K562 (cell line): ENCODE measurements at regions not wholly inside any gene's neighbourhood (a gene's known extent, or its start where the extent isn't known, plus 50 kb on each side); places are given as distances from the start of the nearest gene placed in this dataset.

ENCODE experiments used
- ATAC-seq: fragments of 200-7000 bp; cut with Tn5 transposase; 3 replicates; pipeline ENCODE4 v1.9.1; 2020; ENCODE audit warnings: moderate library complexity
- BruUV-seq: library from RNA; stranded (reverse); fragments of 400-500 nt; replicated peaks from 2 replicates; lab custom pipeline; 2021; lab: Mats Ljungman, UMichigan
- CTCF ChIA-PET: fragments of 300-600 bp; formaldehyde crosslinking; extraction: SDS; loops from one replicate; lab custom pipeline; 2021; ENCODE audit warnings: low intra/inter-chr PET ratio; lab: Yijun Ruan, JAX
- POLR2A ChIA-PET: fragments of 300-600, 350-650 bp; sonication (Branson Sonifier 250); formaldehyde crosslinking; extraction: SDS; loops from one replicate; lab custom pipeline; 2021; ENCODE audit warnings: antibody characterized with exemption, inconsistent platforms; lab: Yijun Ruan, JAX
- DNase-seq, 4 experiments: peaks; one replicate each; pipeline versions ENCODE4 v3.0.0 to v3.0.0-alpha.2; 2011 to 2018; ENCODE audit warnings: low spot score in 3 of 4, mixed read lengths in 3 of 4; ENCODE audit errors: extremely low read depth in 1 of 4
- FAIRE-seq: peaks from 2 replicates; lab custom pipeline; 2011; peaks lifted over from hg19 to GRCh38; lab: Jason Lieb, UNC
- H2AFZ ChIP-seq: 2 replicates; pipeline ENCODE4 v1.6.0; 2011; ENCODE audit warnings: low read depth, low read length, control low read depth, inconsistent platforms
- H3K27ac ChIP-seq: fragments of 200-600 bp; 3 replicates; pipeline ENCODE4 v1.8.0; 2011; ENCODE audit warnings: low read depth, mild to moderate bottlenecking, control low read depth, inconsistent platforms, low read length, moderate library complexity, mixed read lengths; ENCODE audit errors: extremely low read depth
- H3K27me3 ChIP-seq, 2 experiments: fragments of 300-600 bp in 1 of 2; 2 replicates in 1 of 2; 3 replicates in 1 of 2; pipeline versions ENCODE4 v1.6.0 to v1.8.0; 2011; ENCODE audit warnings: inconsistent platforms in 2 of 2, low read length in 2 of 2, mild to moderate bottlenecking in 1 of 2, mixed read lengths in 1 of 2, moderate library complexity in 1 of 2; ENCODE audit not compliant: control insufficient read depth in 2 of 2, insufficient read depth in 2 of 2
- H3K36me3 ChIP-seq: fragments of 300-600 bp; 3 replicates; pipeline ENCODE4 v1.8.0; 2011; ENCODE audit warnings: mild to moderate bottlenecking, low read length, inconsistent platforms; ENCODE audit not compliant: control insufficient read depth, insufficient read depth
- H3K4me1 ChIP-seq, 2 experiments: fragments of 200-600 bp in 1 of 2; replicated peaks in 1 of 2; 2 replicates in 1 of 2; 3 replicates in 1 of 2; pipeline versions ENCODE4 v1.5.1 to v1.8.0; 2011; ENCODE audit warnings: inconsistent platforms in 2 of 2, low read length in 2 of 2, mild to moderate bottlenecking in 1 of 2, mixed read lengths in 1 of 2, moderate library complexity in 1 of 2; ENCODE audit not compliant: control insufficient read depth in 2 of 2, insufficient read depth in 2 of 2
- H3K4me2 ChIP-seq: 2 replicates; pipeline ENCODE4 v1.6.1; 2011; ENCODE audit warnings: low read length, control low read depth, inconsistent platforms, mixed read lengths; ENCODE audit not compliant: insufficient read depth
- H3K4me3 ChIP-seq: fragments of 200-600 bp; sonication (generic), shearing (Covaris generic); 2 replicates; pipeline ENCODE4 v1.5.1; 2016; ENCODE audit warnings: control low read depth, inconsistent platforms
- H3K79me2 ChIP-seq: fragments of 200-600 bp; 3 replicates; pipeline ENCODE4 v1.8.0; 2011; ENCODE audit warnings: low read length, inconsistent platforms; ENCODE audit not compliant: control insufficient read depth, insufficient read depth
- H3K9ac ChIP-seq, 2 experiments: 2 replicates each; pipeline versions ENCODE4 v1.6.0 to v1.6.1; 2011; ENCODE audit warnings: low read depth in 2 of 2, low read length in 2 of 2, control low read depth in 1 of 2, inconsistent platforms in 1 of 2, mild to moderate bottlenecking in 1 of 2, mixed read lengths in 1 of 2; ENCODE audit not compliant: insufficient read depth in 1 of 2
- H3K9me1 ChIP-seq: one replicate; pipeline ENCODE4 v1.6.0; 2011; ENCODE audit warnings: inconsistent platforms, mild to moderate bottlenecking, low read length, moderate library complexity; ENCODE audit not compliant: control insufficient read depth, insufficient read depth
- H3K9me3 ChIP-seq: replicated peaks from 2 replicates; pipeline ENCODE4 v1.5.1; 2011; ENCODE audit warnings: low read depth, low read length, inconsistent platforms; ENCODE audit not compliant: control insufficient read depth, insufficient read depth
- H4K20me1 ChIP-seq: replicated peaks from 2 replicates; pipeline ENCODE4 v1.6.1; 2011; ENCODE audit warnings: low read length, inconsistent platforms, mixed read lengths; ENCODE audit not compliant: control insufficient read depth, insufficient read depth
- ASH1L ChIP-seq: fragments of 450-650 bp; IDR thresholded peaks from 2 replicates; pipeline ENCODE4 v1.6.1; 2018; ENCODE audit warnings: borderline replicate concordance, mild to moderate bottlenecking, low read depth; ENCODE audit not compliant: partially characterized antibody
- FOSL1 ChIP-seq: fragments of 200-800 bp; sonication (Bioruptor generic); conservative IDR thresholded peaks from 2 replicates; pipeline ENCODE4 v1.6.1; 2016; ENCODE audit warnings: missing genetic modification characterization, missing compliant biosample characterization
- GATAD2B ChIP-seq: fragments of 450-650 bp; IDR thresholded peaks from 2 replicates; pipeline ENCODE4 v1.6.1; 2017; ENCODE audit warnings: mild to moderate bottlenecking, borderline replicate concordance
- SRSF7 ChIP-seq: fragments of 200-400 bp; formaldehyde crosslinking; optimal IDR thresholded peaks from 2 replicates; pipeline ENCODE3; 2017; ENCODE audit warnings: mild to moderate bottlenecking, low read depth, low read length
- TOE1 ChIP-seq, 2 experiments: fragments of 450-650 bp in 1 of 2; sonication (generic) in 1 of 2; formaldehyde crosslinking in 1 of 2; IDR thresholded peaks; 2 replicates each; pipeline versions ENCODE4 v1.7.1 to v1.8.0; 2016 to 2022; ENCODE audit warnings: borderline replicate concordance in 2 of 2, mild to moderate bottlenecking in 2 of 2, antibody characterized with exemption in 1 of 2, inconsistent platforms in 1 of 2, low read depth in 1 of 2, missing genetic modification reagents in 1 of 2, moderate library complexity in 1 of 2
- U2AF1 ChIP-seq: fragments of 200-400 bp; formaldehyde crosslinking; optimal IDR thresholded peaks from 2 replicates; pipeline ENCODE3; 2017; ENCODE audit warnings: mild to moderate bottlenecking, low read depth, low read length, moderate library complexity
- ZKSCAN3 ChIP-seq: fragments of 250-450 bp; sonication (Bioruptor Pico); IDR thresholded peaks from 2 replicates; pipeline ENCODE4 v1.4.0; 2020
- ZNF146 ChIP-seq: IDR thresholded peaks from one replicate; pipeline ENCODE4 v1.6.1; 2018; ENCODE audit warnings: missing compliant biosample characterization; ENCODE audit not compliant: unreplicated experiment
- ZNF274 ChIP-seq: IDR thresholded peaks from 2 replicates; pipeline ENCODE4 v1.6.1; 2011; ENCODE audit warnings: low read depth, mild to moderate bottlenecking, low read length, moderate library complexity, borderline replicate concordance
- WGBS: fragments of 100-300 bp; shearing (Covaris generic); methylation state at CpG from one replicate; pipeline ENCODE4 v1.1.6; 2016; ENCODE audit warnings: low coverage, mixed read lengths; ENCODE audit not compliant: insufficient coverage; ENCODE audit errors: missing lambda C conversion rate; 5-methylcytosine and 5-hydroxymethylcytosine counted together
- in situ Hi-C: fragments of 300-500 bp; cut with MboI; formaldehyde crosslinking; loops from 4 replicates; pipeline ENCODE4 v1.15.0; 2018; ENCODE audit warnings: inconsistent platforms, mixed read lengths
- intact Hi-C: fragments of 100-400 bp; cut with micrococcal nuclease; formaldehyde crosslinking; loops from 2 replicates; pipeline ENCODE4 v1.14.2; 2022
- TF ChIP-seq, protein P1 (sequence below): fragments of 450-650 bp; IDR thresholded peaks from 2 replicates; pipeline ENCODE4 v1.6.1; 2016; ENCODE audit warnings: low read depth

DNA sequence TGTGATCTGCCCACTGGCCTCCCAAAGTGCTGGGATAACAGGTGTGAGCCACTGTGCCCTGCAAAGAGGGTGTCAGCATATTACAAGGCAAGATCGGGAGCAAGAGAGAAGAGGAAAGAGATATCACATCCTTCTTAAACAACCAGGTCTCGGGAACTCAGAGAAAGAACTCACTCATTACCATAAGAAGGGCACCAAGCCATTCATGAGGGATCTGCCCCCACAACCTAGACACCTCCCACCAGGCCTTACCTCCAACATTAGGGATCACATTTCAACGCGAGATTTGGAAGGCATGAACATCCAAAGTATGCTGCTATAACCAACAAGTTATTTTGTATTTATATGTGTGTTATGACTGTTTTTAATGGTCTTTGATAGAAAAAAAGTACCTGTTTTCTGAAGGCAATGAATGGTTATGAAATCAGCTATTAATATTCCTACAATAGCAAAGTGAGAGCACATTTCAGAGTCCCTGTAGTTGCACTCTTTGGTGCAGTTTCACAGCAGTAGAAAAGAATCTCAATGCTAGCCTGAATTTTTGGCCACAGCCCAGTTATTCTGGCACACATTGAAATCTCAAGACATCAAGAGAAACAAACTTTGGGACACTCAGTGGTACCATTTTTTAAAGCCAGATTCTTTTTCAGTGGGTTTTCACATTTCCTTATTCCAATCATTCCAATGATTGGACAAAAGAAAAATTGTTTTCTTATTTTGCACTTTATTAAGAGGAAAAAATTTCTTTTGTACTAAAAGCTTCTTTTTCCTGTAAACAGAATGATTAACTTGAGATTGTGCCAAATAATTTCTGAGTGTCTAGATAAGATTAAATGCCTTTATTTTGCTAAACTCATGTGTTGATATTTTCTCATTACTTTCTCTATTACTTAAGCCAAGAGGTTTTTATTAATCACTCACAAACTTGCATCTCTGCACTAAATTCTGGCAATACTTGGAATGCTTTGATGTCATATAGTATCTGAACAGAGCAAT lies 582.6 kb upstream of the ATP2B1 start:
- intact Hi-C loops = no loop called here
- no peak overlapping the region for H3K9ac ChIP-seq
- WGBS = 0% methylated on average over 4 of the region's 4 CpGs
- no peak overlapping the region for H3K4me2 ChIP-seq
- no peaks in the 10 kb centered on the region for H3K9me1 ChIP-seq
- FAIRE-seq = no peak
- ATAC-seq = no peak
- POLR2A ChIA-PET = no interaction called here
- H3K36me3 ChIP-seq = no peaks in the 10 kb centered on the region
- CTCF ChIA-PET = no interaction called here
- H3K4me1 ChIP-seq = no peaks in the 10 kb centered on the region
- H2AFZ ChIP-seq = no peak overlapping the region
- H3K79me2 ChIP-seq = no peaks in the 10 kb centered on the region
- BruUV-seq = no TSS peak
- TF ChIP-seq GATAD2B = no peak
- no peak for TF ChIP-seq TOE1 (IDR thresholded peaks at IDR 0.05; ENCODE audit: borderline replicate concordance)
- no peak for TF ChIP-seq TOE1 (CRISPR knock-in tag; IDR thresholded peaks at IDR 0.05; ENCODE audit: borderline replicate concordance, low read depth)
- no peak for TF ChIP-seq ASH1L
- TF ChIP-seq, protein P1, sequence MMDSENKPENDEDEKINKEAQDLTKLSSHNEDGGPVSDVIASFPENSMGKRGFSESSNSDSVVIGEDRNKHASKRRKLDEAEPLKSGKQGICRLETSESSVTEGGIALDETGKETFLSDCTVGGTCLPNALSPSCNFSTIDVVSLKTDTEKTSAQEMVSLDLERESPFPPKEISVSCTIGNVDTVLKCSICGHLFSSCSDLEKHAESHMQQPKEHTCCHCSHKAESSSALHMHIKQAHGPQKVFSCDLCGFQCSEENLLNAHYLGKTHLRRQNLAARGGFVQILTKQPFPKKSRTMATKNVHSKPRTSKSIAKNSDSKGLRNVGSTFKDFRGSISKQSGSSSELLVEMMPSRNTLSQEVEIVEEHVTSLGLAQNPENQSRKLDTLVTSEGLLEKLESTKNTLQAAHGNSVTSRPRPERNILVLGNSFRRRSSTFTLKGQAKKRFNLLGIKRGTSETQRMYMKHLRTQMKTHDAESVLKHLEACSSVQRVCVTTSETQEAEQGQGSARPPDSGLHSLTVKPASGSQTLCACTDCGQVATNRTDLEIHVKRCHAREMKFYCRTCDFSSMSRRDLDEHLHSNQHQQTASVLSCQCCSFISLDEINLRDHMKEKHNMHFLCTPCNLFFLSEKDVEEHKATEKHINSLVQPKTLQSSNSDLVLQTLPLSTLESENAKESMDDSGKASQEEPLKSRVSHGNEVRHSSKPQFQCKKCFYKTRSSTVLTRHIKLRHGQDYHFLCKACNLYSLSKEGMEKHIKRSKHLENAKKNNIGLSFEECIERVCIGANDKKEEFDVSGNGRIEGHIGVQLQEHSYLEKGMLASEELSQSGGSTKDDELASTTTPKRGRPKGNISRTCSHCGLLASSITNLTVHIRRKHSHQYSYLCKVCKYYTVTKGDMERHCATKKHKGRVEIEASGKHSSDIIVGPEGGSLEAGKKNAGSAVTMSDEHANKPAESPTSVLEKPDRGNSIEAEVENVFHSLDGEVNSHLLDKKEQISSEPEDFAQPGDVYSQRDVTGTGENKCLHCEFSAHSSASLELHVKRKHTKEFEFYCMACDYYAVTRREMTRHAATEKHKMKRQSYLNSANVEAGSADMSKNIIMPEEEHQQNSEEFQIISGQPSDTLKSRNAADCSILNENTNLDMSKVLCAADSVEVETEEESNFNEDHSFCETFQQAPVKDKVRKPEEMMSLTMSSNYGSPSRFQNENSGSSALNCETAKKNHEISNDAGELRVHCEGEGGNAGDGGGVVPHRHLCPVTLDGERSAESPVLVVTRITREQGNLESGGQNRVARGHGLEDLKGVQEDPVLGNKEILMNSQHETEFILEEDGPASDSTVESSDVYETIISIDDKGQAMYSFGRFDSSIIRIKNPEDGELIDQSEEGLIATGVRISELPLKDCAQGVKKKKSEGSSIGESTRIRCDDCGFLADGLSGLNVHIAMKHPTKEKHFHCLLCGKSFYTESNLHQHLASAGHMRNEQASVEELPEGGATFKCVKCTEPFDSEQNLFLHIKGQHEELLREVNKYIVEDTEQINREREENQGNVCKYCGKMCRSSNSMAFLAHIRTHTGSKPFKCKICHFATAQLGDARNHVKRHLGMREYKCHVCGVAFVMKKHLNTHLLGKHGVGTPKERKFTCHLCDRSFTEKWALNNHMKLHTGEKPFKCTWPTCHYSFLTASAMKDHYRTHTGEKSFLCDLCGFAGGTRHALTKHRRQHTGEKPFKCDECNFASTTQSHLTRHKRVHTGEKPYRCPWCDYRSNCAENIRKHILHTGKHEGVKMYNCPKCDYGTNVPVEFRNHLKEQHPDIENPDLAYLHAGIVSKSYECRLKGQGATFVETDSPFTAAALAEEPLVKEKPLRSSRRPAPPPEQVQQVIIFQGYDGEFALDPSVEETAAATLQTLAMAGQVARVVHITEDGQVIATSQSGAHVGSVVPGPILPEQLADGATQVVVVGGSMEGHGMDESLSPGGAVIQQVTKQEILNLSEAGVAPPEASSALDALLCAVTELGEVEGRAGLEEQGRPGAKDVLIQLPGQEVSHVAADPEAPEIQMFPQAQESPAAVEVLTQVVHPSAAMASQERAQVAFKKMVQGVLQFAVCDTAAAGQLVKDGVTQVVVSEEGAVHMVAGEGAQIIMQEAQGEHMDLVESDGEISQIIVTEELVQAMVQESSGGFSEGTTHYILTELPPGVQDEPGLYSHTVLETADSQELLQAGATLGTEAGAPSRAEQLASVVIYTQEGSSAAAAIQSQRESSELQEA = no peak
- TF ChIP-seq ZKSCAN3 = no peak
- TF ChIP-seq U2AF1 = no peak
- no peak for TF ChIP-seq SRSF7
- no peak for TF ChIP-seq FOSL1 (tag)
- no peak for TF ChIP-seq ZNF146
- TF ChIP-seq ZNF274 = no peak
- no peaks in the 10 kb centered on the region for H4K20me1 ChIP-seq
- no peak for DNase-seq
- H3K4me3 ChIP-seq = no peak overlapping the region
- in situ Hi-C loops = no loop called here
- no peak overlapping the region for H3K27ac ChIP-seq
- 0 out of 2 replicates have a peak, but pooled peaks cover 1% of the 10 kb centered on the region for H3K9me3 ChIP-seq
- H3K27me3 ChIP-seq = no peaks in the 10 kb centered on the region
